ENCODE measurements at regions not wholly inside any gene's neighbourhood (a gene's known extent, or its start where the extent isn't known, plus 50 kb on each side); places are given as distances from the start of the nearest gene placed in this dataset.

- H3K4me1 ChIP-seq (ENCODE audit: control insufficient read depth, insufficient read depth, low read depth, low read length) = no peaks in the 10 kb centered on the region
- H3K79me1 ChIP-seq (replicated peaks; ENCODE audit: low read length, poor library complexity, severe bottlenecking) = no peaks in the 10 kb centered on the region
- H3K27me3 ChIP-seq (ENCODE audit: control insufficient read depth in 1 of 2, insufficient read depth in 1 of 2, low read length in 2 of 2) = no peaks in the 10 kb centered on the region
- no peak overlapping the region for H2BK15ac ChIP-seq (ENCODE audit: low read depth, poor library complexity, severe bottlenecking)
- no peak overlapping the region for H3K4me3 ChIP-seq (ENCODE audit: insufficient read depth in 1 of 2, low read depth in 1 of 2, low read length in 2 of 2)
- H2BK5ac ChIP-seq (ENCODE audit: low read depth, low read length, poor library complexity, severe bottlenecking) = no peak overlapping the region
- no peak overlapping the region for H4K8ac ChIP-seq (ENCODE audit: low read length)
- H3K27ac ChIP-seq (ENCODE audit: low read length, poor library complexity, severe bottlenecking) = no peak overlapping the region
- H3K18ac ChIP-seq (ENCODE audit: low read depth in 1 of 2, low read length in 2 of 2) = no peak overlapping the region
- H3K9me3 ChIP-seq (ENCODE audit: control insufficient read depth, low read length) = no peaks in the 10 kb centered on the region
- H3K4ac ChIP-seq (ENCODE audit: low read depth in 1 of 2, low read length in 2 of 2) = no peak overlapping the region
- no peak overlapping the region for H4K91ac ChIP-seq (ENCODE audit: low read length)
- H2BK120ac ChIP-seq (ENCODE audit: low read depth, low read length) = no peak overlapping the region
- WGBS = 90% methylated on average over 1 of the region's 1 CpG
- no peak overlapping the region for H2BK12ac ChIP-seq (ENCODE audit: low read length in 2 of 2)
- no peak overlapping the region for H3K9ac ChIP-seq (ENCODE audit: low read length)
- no peak overlapping the region for H3K4me2 ChIP-seq (ENCODE audit: low read length, poor library complexity, severe bottlenecking)
- no peak overlapping the region for H2AFZ ChIP-seq (ENCODE audit: low read depth, low read length)
- no peak overlapping the region for H3K14ac ChIP-seq (ENCODE audit: low read length in 2 of 2)
- H3K23ac ChIP-seq (ENCODE audit: low read length in 2 of 2) = no peak overlapping the region
- peak; percentile 14 for DNase-seq
- no peak overlapping the region for H2AK5ac ChIP-seq (ENCODE audit: low read length, severe bottlenecking)
- no peaks in the 10 kb centered on the region for H3K36me3 ChIP-seq (ENCODE audit: control insufficient read depth in 1 of 2, insufficient read depth in 2 of 2, low read depth in 1 of 2, low read length in 2 of 2)
These were observed 87.0 kb downstream of the PLSCR2 start for GRCh38 chr3:146382386-146382785.

GRCh38 chr3:146380046-146380445 lies 89.3 kb downstream of the PLSCR2 start:
- Histone ChIP-seq H3K23ac (ENCODE audit: low read length in 2 of 2) (no peak overlapping the region), H3K9ac (ENCODE audit: low read length) (no peak overlapping the region), H3K4me1 (ENCODE audit: control insufficient read depth, insufficient read depth, low read depth, low read length) (no peaks in the 10 kb centered on the region), H3K79me1 (replicated peaks; ENCODE audit: low read length, poor library complexity, severe bottlenecking) (no peaks in the 10 kb centered on the region), H3K14ac (ENCODE audit: low read length in 2 of 2) (no peak overlapping the region), H3K36me3 (ENCODE audit: control insufficient read depth in 1 of 2, insufficient read depth in 2 of 2, low read depth in 1 of 2, low read length in 2 of 2) (no peaks in the 10 kb centered on the region), H3K18ac (ENCODE audit: low read depth in 1 of 2, low read length in 2 of 2) (no peak overlapping the region), H2BK5ac (ENCODE audit: low read depth, low read length, poor library complexity, severe bottlenecking) (no peak overlapping the region), H2BK15ac (ENCODE audit: low read depth, poor library complexity, severe bottlenecking) (no peak overlapping the region), H2BK120ac (ENCODE audit: low read depth, low read length) (no peak overlapping the region), H3K4ac (ENCODE audit: low read depth in 1 of 2, low read length in 2 of 2) (no peak overlapping the region), H4K8ac (ENCODE audit: low read length) (no peak overlapping the region), H3K9me3 (ENCODE audit: control insufficient read depth, low read length) (no peaks in the 10 kb centered on the region), H2AK5ac (ENCODE audit: low read length, severe bottlenecking) (no peak overlapping the region), H4K91ac (ENCODE audit: low read length) (no peak overlapping the region), H2AFZ (ENCODE audit: low read depth, low read length) (no peak overlapping the region), H3K27ac (ENCODE audit: low read length, poor library complexity, severe bottlenecking) (no peak overlapping the region), H3K4me2 (ENCODE audit: low read length, poor library complexity, severe bottlenecking) (no peak overlapping the region), H3K4me3 (ENCODE audit: insufficient read depth in 1 of 2, low read depth in 1 of 2, low read length in 2 of 2) (no peak overlapping the region), H2BK12ac (ENCODE audit: low read length in 2 of 2) (no peak overlapping the region), H3K27me3 (ENCODE audit: control insufficient read depth in 1 of 2, insufficient read depth in 1 of 2, low read length in 2 of 2) (no peaks in the 10 kb centered on the region)
- 78% methylated on average over 2 of the region's 2 CpGs for WGBS
- DNase-seq = no peak

GRCh38 chr3:146375219-146375618 lies 94.1 kb downstream of the PLSCR2 start:
- H3K4me3 ChIP-seq (ENCODE audit: insufficient read depth in 1 of 2, low read depth in 1 of 2, low read length in 2 of 2) = no peak overlapping the region

GRCh38 chr3:146374146-146374545 lies 95.2 kb downstream of the PLSCR2 start:
- Histone ChIP-seq H3K27ac (ENCODE audit: low read length, poor library complexity, severe bottlenecking) (no peak overlapping the region), H2AK5ac (ENCODE audit: low read length, severe bottlenecking) (no peak overlapping the region), H2BK15ac (ENCODE audit: low read depth, poor library complexity, severe bottlenecking) (no peak overlapping the region), H2BK12ac (ENCODE audit: low read length in 2 of 2) (no peak overlapping the region), H3K27me3 (ENCODE audit: control insufficient read depth in 1 of 2, insufficient read depth in 1 of 2, low read length in 2 of 2) (no peaks in the 10 kb centered on the region), H3K9me3 (ENCODE audit: control insufficient read depth, low read length) (peaks cover 19% of the 10 kb centered on the region), H3K4me3 (ENCODE audit: insufficient read depth in 1 of 2, low read depth in 1 of 2, low read length in 2 of 2) (no peak overlapping the region), H3K9ac (ENCODE audit: low read length) (no peak overlapping the region), H2AFZ (ENCODE audit: low read depth, low read length) (no peak overlapping the region), H2BK5ac (ENCODE audit: low read depth, low read length, poor library complexity, severe bottlenecking) (no peak overlapping the region), H4K91ac (ENCODE audit: low read length) (no peak overlapping the region), H3K18ac (ENCODE audit: low read depth in 1 of 2, low read length in 2 of 2) (no peak overlapping the region), H3K23ac (ENCODE audit: low read length in 2 of 2) (no peak overlapping the region), H3K4ac (ENCODE audit: low read depth in 1 of 2, low read length in 2 of 2) (no peak overlapping the region), H3K79me1 (replicated peaks; ENCODE audit: low read length, poor library complexity, severe bottlenecking) (no peaks in the 10 kb centered on the region), H3K14ac (ENCODE audit: low read length in 2 of 2) (no peak overlapping the region), H3K4me1 (ENCODE audit: control insufficient read depth, insufficient read depth, low read depth, low read length) (no peaks in the 10 kb centered on the region), H3K36me3 (ENCODE audit: control insufficient read depth in 1 of 2, insufficient read depth in 2 of 2, low read depth in 1 of 2, low read length in 2 of 2) (no peaks in the 10 kb centered on the region), H2BK120ac (ENCODE audit: low read depth, low read length) (no peak overlapping the region), H4K8ac (ENCODE audit: low read length) (no peak overlapping the region), H3K4me2 (ENCODE audit: low read length, poor library complexity, severe bottlenecking) (no peak overlapping the region)
- 64% methylated on average over 2 of the region's 2 CpGs for WGBS
- peak; percentile 68 for DNase-seq

More at GRCh38 chr3:146375219-146375618, 94.1 kb downstream of the PLSCR2 start:
- H2BK15ac ChIP-seq (ENCODE audit: low read depth, poor library complexity, severe bottlenecking) = no peak overlapping the region
- no peak overlapping the region for H3K14ac ChIP-seq (ENCODE audit: low read length in 2 of 2)
- peak overlapping the region in 1 of 2 experiments; percentile 57 for H3K4ac ChIP-seq (ENCODE audit: low read depth in 1 of 2, low read length in 2 of 2)
- H3K4me1 ChIP-seq (ENCODE audit: control insufficient read depth, insufficient read depth, low read depth, low read length) = no peaks in the 10 kb centered on the region
- peaks cover 19% of the 10 kb centered on the region for H3K9me3 ChIP-seq (ENCODE audit: control insufficient read depth, low read length)
- peak overlapping the region in 1 of 2 experiments; percentile 54 for H2BK12ac ChIP-seq (ENCODE audit: low read length in 2 of 2)
- no peaks in the 10 kb centered on the region for H3K79me1 ChIP-seq (replicated peaks; ENCODE audit: low read length, poor library complexity, severe bottlenecking)
- H3K36me3 ChIP-seq (ENCODE audit: control insufficient read depth in 1 of 2, insufficient read depth in 2 of 2, low read depth in 1 of 2, low read length in 2 of 2) = no peaks in the 10 kb centered on the region
- no peak overlapping the region for H2AFZ ChIP-seq (ENCODE audit: low read depth, low read length)
- no peak overlapping the region for H3K18ac ChIP-seq (ENCODE audit: low read depth in 1 of 2, low read length in 2 of 2)
- H2BK120ac ChIP-seq (ENCODE audit: low read depth, low read length) = no peak overlapping the region
- 97% methylated on average over 3 of the region's 3 CpGs for WGBS
- no peak overlapping the region for H2AK5ac ChIP-seq (ENCODE audit: low read length, severe bottlenecking)
- H3K27ac ChIP-seq (ENCODE audit: low read length, poor library complexity, severe bottlenecking) = no peak overlapping the region
- no peak overlapping the region for H4K91ac ChIP-seq (ENCODE audit: low read length)
- no peak overlapping the region for H3K4me2 ChIP-seq (ENCODE audit: low read length, poor library complexity, severe bottlenecking)
- no peak overlapping the region for H2BK5ac ChIP-seq (ENCODE audit: low read depth, low read length, poor library complexity, severe bottlenecking)
- no peak overlapping the region for H3K9ac ChIP-seq (ENCODE audit: low read length)
- no peaks in the 10 kb centered on the region for H3K27me3 ChIP-seq (ENCODE audit: control insufficient read depth in 1 of 2, insufficient read depth in 1 of 2, low read length in 2 of 2)
- H4K8ac ChIP-seq (ENCODE audit: low read length) = no peak overlapping the region
- no peak for DNase-seq
- H3K23ac ChIP-seq (ENCODE audit: low read length in 2 of 2) = no peak overlapping the region

All from mesenchymal stem cell (in vitro differentiated cells and primary cell).